ENCODE measurements at regions not wholly inside any gene's neighbourhood (a gene's known extent, or its start where the extent isn't known, plus 50 kb on each side); places are given as distances from the start of the nearest gene placed in this dataset.

DNA sequence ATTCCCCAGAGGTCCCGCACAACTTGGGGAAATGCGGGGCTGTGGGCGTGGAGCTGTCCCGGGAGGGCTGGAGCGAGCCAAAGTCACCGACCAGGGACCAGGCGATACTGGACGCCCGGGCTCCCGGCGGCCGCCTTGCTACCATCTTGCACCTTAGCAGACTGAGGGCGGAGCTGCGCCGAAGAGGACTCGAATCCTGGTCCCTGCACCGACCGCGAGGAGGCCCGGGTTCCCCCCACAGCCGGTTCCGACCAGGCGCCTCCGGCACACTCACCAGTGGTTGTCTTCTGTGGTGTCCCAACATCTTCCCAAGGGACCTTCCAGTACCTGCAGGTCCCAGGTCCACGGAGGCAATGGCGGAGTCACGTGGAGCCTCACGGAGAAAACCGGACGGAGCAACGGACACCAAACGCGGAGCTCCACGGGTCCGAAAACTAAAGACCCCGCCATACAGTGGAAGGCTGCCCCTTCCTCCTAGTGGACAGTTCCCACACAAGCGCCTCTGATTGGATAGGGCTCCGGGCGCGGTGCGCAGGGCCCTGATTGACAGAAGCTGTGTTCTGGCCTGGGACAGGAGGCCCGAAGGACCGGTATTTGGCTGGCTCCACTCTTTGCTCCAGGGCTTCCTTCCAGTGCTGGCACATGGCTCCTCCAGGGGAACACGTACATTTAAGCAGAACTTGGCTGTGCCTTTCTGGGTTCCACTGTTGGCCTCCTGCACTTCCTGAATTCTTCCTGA, 124.6 kb upstream of the ZNF479 start:
- H3K79me2 ChIP-seq (ENCODE audit: control insufficient read depth, insufficient read depth, low read length), result no peaks in the 10 kb centered on the region
- H3K4me1 ChIP-seq (ENCODE audit: control insufficient read depth, extremely low read depth, insufficient read depth, low read length), result no peaks in the 10 kb centered on the region

More for the DNA sequence above, 124.6 kb upstream of the ZNF479 start:
- Histone ChIP-seq H3K27me3 (ENCODE audit: control insufficient read depth in 2 of 2, insufficient read depth in 2 of 2, low read length in 2 of 2) (no peaks in the 10 kb centered on the region), H4K20me1 (replicated peaks; ENCODE audit: control insufficient read depth, extremely low read depth, insufficient read depth, low read length) (no peaks in the 10 kb centered on the region), H3K9me1 (replicated peaks; ENCODE audit: control insufficient read depth, extremely low read depth, insufficient read depth, low read length) (no peaks in the 10 kb centered on the region), H3K9ac (replicated peaks; ENCODE audit: extremely low read depth, insufficient read depth, low read length) (no peak overlapping the region), H3K4me2 (ENCODE audit: insufficient read depth, low read length) (no peak overlapping the region), H3K9me3 (replicated peaks; ENCODE audit: control insufficient read depth, insufficient read depth, low read length) (no peaks in the 10 kb centered on the region), H2AFZ (ENCODE audit: low read depth, low read length) (no peak overlapping the region), H3K36me3 (ENCODE audit: control insufficient read depth in 2 of 2, extremely low read depth in 1 of 2, insufficient read depth in 2 of 2, low read length in 2 of 2) (no peaks in the 10 kb centered on the region), H3K27ac (ENCODE audit: insufficient read depth, low read depth, low read length) (no peak overlapping the region), H3K4me3 (replicated peaks in 1 of 3; ENCODE audit: insufficient read depth in 1 of 3, low read depth in 1 of 3, low read length in 3 of 3) (no peak overlapping the region)
- intact Hi-C loops (cut with micrococcal nuclease) (no loop called here), dilution Hi-C loops (cut with MboI; ENCODE audit: extremely low pct_ligation_motif_present, low sequenced_read_pairs) (no loop called here)
- ChIA-PET POLR2A (no interaction called here), CTCF (no interaction called here)
- no TSS peak for BruUV-seq (replicated peaks)
- FAIRE-seq (no peak), DNase-seq (ENCODE audit: low read depth, low spot score) (no peak)
- no peak for TF ChIP-seq POLR2AphosphoS5 (IDR thresholded peaks at IDR 0.05; ENCODE audit: insufficient read depth, low read depth, low read length)
- TF ChIP-seq FOS (IDR thresholded peaks at IDR 0.05; ENCODE audit: borderline replicate concordance, insufficient read depth, low read length), result no peak
- TF ChIP-seq POLR2A (IDR thresholded peaks at IDR 0.05; ENCODE audit: low read depth, low read length), result no peak
- TF ChIP-seq EZH2 (IDR thresholded peaks at IDR 0.05; ENCODE audit: borderline replicate concordance, low read depth, low read length, severe bottlenecking), result no peak
- TF ChIP-seq CTCF (IDR thresholded peaks at IDR 0.05; ENCODE audit: extremely low read depth in 1 of 2, insufficient read depth in 1 of 2, low read depth in 1 of 2, low read length in 2 of 2), result no peak
- no peak for TF ChIP-seq GATA2 (IDR thresholded peaks at IDR 0.05; ENCODE audit: insufficient read depth, insufficient read length, low read depth, low read length)
- TF ChIP-seq, protein P1, sequence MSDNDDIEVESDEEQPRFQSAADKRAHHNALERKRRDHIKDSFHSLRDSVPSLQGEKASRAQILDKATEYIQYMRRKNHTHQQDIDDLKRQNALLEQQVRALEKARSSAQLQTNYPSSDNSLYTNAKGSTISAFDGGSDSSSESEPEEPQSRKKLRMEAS (IDR thresholded peaks at IDR 0.05; ENCODE audit: insufficient read depth, insufficient read length), result no peak
- TF ChIP-seq MYC (IDR thresholded peaks at IDR 0.05; ENCODE audit: low read depth, low read length), result no peak

Data from endothelial cell of umbilical vein (primary cell).